ENCODE measurements at regions not wholly inside any gene's neighbourhood (a gene's known extent, or its start where the extent isn't known, plus 50 kb on each side); places are given as distances from the start of the nearest gene placed in this dataset.

DNA sequence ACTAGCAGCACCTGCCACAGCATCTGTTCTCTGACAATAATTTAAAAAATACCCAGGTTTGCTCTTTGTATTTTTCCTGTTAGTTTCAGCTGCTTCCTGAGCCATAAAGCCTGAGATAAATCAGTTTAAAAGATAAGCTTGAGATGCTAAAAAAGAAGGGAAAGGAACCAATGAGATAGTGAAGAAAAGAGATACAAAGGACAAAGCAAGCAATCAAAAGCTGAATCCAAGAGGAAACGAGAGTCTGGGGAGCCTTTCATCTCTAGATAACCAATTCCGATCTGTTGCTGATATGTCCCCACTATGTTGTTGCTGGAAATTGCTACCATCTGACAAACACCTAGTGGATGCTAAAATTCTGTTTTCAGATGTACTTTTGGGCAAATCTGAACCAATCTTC, 201.4 kb downstream of the RBM43 start (continued):
- TF ChIP-seq, protein P1, sequence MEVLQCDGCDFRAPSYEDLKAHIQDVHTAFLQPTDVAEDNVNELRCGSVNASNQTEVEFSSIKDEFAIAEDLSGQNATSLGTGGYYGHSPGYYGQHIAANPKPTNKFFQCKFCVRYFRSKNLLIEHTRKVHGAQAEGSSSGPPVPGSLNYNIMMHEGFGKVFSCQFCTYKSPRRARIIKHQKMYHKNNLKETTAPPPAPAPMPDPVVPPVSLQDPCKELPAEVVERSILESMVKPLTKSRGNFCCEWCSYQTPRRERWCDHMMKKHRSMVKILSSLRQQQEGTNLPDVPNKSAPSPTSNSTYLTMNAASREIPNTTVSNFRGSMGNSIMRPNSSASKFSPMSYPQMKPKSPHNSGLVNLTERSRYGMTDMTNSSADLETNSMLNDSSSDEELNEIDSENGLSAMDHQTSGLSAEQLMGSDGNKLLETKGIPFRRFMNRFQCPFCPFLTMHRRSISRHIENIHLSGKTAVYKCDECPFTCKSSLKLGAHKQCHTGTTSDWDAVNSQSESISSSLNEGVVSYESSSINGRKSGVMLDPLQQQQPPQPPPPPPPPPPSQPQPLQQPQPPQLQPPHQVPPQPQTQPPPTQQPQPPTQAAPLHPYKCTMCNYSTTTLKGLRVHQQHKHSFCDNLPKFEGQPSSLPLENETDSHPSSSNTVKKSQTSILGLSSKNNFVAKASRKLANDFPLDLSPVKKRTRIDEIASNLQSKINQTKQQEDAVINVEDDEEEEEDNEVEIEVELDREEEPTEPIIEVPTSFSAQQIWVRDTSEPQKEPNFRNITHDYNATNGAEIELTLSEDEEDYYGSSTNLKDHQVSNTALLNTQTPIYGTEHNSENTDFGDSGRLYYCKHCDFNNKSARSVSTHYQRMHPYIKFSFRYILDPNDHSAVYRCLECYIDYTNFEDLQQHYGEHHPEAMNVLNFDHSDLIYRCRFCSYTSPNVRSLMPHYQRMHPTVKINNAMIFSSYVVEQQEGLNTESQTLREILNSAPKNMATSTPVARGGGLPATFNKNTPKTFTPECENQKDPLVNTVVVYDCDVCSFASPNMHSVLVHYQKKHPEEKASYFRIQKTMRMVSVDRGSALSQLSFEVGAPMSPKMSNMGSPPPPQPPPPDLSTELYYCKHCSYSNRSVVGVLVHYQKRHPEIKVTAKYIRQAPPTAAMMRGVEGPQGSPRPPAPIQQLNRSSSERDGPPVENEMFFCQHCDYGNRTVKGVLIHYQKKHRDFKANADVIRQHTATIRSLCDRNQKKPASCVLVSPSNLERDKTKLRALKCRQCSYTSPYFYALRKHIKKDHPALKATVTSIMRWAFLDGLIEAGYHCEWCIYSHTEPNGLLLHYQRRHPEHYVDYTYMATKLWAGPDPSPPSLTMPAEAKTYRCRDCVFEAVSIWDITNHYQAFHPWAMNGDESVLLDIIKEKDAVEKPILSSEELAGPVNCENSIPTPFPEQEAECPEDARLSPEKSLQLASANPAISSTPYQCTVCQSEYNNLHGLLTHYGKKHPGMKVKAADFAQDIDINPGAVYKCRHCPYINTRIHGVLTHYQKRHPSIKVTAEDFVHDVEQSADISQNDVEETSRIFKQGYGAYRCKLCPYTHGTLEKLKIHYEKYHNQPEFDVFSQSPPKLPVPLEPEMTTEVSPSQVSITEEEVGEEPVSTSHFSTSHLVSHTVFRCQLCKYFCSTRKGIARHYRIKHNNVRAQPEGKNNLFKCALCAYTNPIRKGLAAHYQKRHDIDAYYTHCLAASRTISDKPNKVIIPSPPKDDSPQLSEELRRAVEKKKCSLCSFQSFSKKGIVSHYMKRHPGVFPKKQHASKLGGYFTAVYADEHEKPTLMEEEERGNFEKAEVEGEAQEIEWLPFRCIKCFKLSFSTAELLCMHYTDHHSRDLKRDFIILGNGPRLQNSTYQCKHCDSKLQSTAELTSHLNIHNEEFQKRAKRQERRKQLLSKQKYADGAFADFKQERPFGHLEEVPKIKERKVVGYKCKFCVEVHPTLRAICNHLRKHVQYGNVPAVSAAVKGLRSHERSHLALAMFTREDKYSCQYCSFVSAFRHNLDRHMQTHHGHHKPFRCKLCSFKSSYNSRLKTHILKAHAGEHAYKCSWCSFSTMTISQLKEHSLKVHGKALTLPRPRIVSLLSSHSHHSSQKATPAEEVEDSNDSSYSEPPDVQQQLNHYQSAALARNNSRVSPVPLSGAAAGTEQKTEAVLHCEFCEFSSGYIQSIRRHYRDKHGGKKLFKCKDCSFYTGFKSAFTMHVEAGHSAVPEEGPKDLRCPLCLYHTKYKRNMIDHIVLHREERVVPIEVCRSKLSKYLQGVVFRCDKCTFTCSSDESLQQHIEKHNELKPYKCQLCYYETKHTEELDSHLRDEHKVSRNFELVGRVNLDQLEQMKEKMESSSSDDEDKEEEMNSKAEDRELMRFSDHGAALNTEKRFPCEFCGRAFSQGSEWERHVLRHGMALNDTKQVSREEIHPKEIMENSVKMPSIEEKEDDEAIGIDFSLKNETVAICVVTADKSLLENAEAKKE (CRISPR knock-in tag; IDR thresholded peaks at IDR 0.05), result no peak

DNA sequence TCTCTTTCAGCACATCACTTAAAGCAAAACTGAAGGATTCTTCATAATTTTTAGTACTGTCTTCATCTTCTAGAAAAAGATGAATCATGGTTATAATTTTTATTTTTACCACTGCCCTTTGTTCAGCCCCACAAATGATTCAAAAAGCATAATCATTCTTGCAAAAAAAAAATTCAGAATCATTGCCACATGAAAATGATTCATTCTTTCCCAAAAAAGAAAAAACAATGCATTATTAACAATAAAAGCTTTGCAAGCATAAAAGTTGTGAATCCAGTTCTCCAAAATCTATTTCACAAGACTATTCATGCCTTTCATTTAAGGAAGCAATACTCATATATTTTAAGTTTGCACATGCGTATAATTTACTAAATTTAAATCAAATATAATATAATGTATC, 204.8 kb downstream of the RBM43 start:
- H3K4me3 Mint-ChIP-seq, result no peak overlapping the region
- no peak for DNase-seq (ENCODE audit: low spot score)
- TF ChIP-seq EZH2 (IDR thresholded peaks at IDR 0.05; ENCODE audit: low read depth, unreplicated experiment), result no peak
- no peak for TF ChIP-seq CREB1 (CRISPR knock-in tag; IDR thresholded peaks at IDR 0.05; ENCODE audit: low read depth)
- TF ChIP-seq, protein P2, sequence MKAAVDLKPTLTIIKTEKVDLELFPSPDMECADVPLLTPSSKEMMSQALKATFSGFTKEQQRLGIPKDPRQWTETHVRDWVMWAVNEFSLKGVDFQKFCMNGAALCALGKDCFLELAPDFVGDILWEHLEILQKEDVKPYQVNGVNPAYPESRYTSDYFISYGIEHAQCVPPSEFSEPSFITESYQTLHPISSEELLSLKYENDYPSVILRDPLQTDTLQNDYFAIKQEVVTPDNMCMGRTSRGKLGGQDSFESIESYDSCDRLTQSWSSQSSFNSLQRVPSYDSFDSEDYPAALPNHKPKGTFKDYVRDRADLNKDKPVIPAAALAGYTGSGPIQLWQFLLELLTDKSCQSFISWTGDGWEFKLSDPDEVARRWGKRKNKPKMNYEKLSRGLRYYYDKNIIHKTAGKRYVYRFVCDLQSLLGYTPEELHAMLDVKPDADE (IDR thresholded peaks at IDR 0.05), result no peak
- no peak for TF ChIP-seq STAT1 (IDR thresholded peaks at IDR 0.05; ENCODE audit: unreplicated experiment)
- TF ChIP-seq NANOG (IDR thresholded peaks at IDR 0.05; ENCODE audit: borderline replicate concordance), result no peak
- no peak for TF ChIP-seq ZNF331 (CRISPR knock-in tag; IDR thresholded peaks at IDR 0.05; ENCODE audit: low read depth)
- TF ChIP-seq, protein P3, sequence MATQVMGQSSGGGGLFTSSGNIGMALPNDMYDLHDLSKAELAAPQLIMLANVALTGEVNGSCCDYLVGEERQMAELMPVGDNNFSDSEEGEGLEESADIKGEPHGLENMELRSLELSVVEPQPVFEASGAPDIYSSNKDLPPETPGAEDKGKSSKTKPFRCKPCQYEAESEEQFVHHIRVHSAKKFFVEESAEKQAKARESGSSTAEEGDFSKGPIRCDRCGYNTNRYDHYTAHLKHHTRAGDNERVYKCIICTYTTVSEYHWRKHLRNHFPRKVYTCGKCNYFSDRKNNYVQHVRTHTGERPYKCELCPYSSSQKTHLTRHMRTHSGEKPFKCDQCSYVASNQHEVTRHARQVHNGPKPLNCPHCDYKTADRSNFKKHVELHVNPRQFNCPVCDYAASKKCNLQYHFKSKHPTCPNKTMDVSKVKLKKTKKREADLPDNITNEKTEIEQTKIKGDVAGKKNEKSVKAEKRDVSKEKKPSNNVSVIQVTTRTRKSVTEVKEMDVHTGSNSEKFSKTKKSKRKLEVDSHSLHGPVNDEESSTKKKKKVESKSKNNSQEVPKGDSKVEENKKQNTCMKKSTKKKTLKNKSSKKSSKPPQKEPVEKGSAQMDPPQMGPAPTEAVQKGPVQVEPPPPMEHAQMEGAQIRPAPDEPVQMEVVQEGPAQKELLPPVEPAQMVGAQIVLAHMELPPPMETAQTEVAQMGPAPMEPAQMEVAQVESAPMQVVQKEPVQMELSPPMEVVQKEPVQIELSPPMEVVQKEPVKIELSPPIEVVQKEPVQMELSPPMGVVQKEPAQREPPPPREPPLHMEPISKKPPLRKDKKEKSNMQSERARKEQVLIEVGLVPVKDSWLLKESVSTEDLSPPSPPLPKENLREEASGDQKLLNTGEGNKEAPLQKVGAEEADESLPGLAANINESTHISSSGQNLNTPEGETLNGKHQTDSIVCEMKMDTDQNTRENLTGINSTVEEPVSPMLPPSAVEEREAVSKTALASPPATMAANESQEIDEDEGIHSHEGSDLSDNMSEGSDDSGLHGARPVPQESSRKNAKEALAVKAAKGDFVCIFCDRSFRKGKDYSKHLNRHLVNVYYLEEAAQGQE (IDR thresholded peaks at IDR 0.05; ENCODE audit: unreplicated experiment), result no peak
- no peak for TF ChIP-seq POLR2AphosphoS5 (IDR thresholded peaks at IDR 0.05; ENCODE audit: low read depth)
- TF ChIP-seq, protein P4, sequence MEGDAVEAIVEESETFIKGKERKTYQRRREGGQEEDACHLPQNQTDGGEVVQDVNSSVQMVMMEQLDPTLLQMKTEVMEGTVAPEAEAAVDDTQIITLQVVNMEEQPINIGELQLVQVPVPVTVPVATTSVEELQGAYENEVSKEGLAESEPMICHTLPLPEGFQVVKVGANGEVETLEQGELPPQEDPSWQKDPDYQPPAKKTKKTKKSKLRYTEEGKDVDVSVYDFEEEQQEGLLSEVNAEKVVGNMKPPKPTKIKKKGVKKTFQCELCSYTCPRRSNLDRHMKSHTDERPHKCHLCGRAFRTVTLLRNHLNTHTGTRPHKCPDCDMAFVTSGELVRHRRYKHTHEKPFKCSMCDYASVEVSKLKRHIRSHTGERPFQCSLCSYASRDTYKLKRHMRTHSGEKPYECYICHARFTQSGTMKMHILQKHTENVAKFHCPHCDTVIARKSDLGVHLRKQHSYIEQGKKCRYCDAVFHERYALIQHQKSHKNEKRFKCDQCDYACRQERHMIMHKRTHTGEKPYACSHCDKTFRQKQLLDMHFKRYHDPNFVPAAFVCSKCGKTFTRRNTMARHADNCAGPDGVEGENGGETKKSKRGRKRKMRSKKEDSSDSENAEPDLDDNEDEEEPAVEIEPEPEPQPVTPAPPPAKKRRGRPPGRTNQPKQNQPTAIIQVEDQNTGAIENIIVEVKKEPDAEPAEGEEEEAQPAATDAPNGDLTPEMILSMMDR (conservative IDR thresholded peaks at IDR 0.05; ENCODE audit: low read depth in 2 of 2), result no peak
- no peak for TF ChIP-seq EZH2phosphoT487 (IDR thresholded peaks at IDR 0.05; ENCODE audit: unreplicated experiment)
- no peak for TF ChIP-seq ZNF114 (CRISPR knock-in tag; IDR thresholded peaks at IDR 0.05)

More for the DNA sequence above, 204.8 kb downstream of the RBM43 start:
- Histone ChIP-seq H3K4me3 (no peak overlapping the region), H4K20me1 (replicated peaks; ENCODE audit: insufficient read depth) (no peaks in the 10 kb centered on the region), H3K4me1 (ENCODE audit: insufficient read depth) (no peaks in the 10 kb centered on the region), H2AFZ (no peak overlapping the region), H3K36me3 (ENCODE audit: insufficient read depth) (no peaks in the 10 kb centered on the region), H3K79me2 (replicated peaks; ENCODE audit: insufficient read depth) (no peaks in the 10 kb centered on the region), H3K27ac (ENCODE audit: low read depth) (no peak overlapping the region), H3K9me2 (ENCODE audit: insufficient read depth) (no peaks in the 10 kb centered on the region; the same call in 1 of the 2 replicates), H3F3A (replicated peaks; ENCODE audit: low read depth) (no peaks in the 10 kb centered on the region), H3K27me3 (ENCODE audit: insufficient read depth) (no peaks in the 10 kb centered on the region), H3K4me2 (no peak overlapping the region)
- Mint-ChIP-seq H3K4me1 (no peaks in the 10 kb centered on the region; the same call in 2 of the 3 replicates), H3K9me3 (no peaks in the 10 kb centered on the region), H3K27me3 (ENCODE audit: insufficient read depth, low read depth, poor library complexity) (no peaks in the 10 kb centered on the region), H3K27ac (no peak overlapping the region), H3K36me3 (ENCODE audit: low read depth) (peaks cover 2% of the 10 kb centered on the region; the same call in 2 of the 3 replicates)
- no peak for ATAC-seq

Data from GM23338 (cell line).